ENCODE measurements at regions not wholly inside any gene's neighbourhood (a gene's known extent, or its start where the extent isn't known, plus 50 kb on each side); places are given as distances from the start of the nearest gene placed in this dataset.
"Not testable (repeated sequence)": the region's sequence is repeated elsewhere in the genome, so short reads cannot be mapped to it uniquely, and the experiment has no call there.

GRCh38 chr7:131056007-131056406 is 271.7 kb upstream of the MKLN1 start:
- no peak for TF ChIP-seq ZFX (IDR thresholded peaks at IDR 0.05; ENCODE audit: borderline replicate concordance)
- no peak for TF ChIP-seq CTCF (IDR thresholded peaks at IDR 0.05)
- H3K27ac ChIP-seq, result no peak overlapping the region

- no peak overlapping the region for H3K27ac ChIP-seq
- TF ChIP-seq ZFX (IDR thresholded peaks at IDR 0.05; ENCODE audit: borderline replicate concordance), result no peak
- no peak for TF ChIP-seq CTCF (IDR thresholded peaks at IDR 0.05)
Observed at GRCh38 chr7:131057015-131057793, 270.5 kb upstream of the MKLN1 start.

GRCh38 chr7:131057794-131058070 is 269.9 kb upstream of the MKLN1 start:
- TF ChIP-seq CTCF (IDR thresholded peaks at IDR 0.05), result no peak
- TF ChIP-seq ZFX (IDR thresholded peaks at IDR 0.05; ENCODE audit: borderline replicate concordance), result no peak
- no peak overlapping the region for H3K27ac ChIP-seq

GRCh38 chr7:131058561-131059288 is 269.0 kb upstream of the MKLN1 start:
- not testable (repeated sequence) for H3K27ac ChIP-seq

GRCh38 chr7:131059401-131059800 is 268.3 kb upstream of the MKLN1 start:
- H3K27ac ChIP-seq, result not testable (repeated sequence)

GRCh38 chr7:131061158-131061557 is 266.5 kb upstream of the MKLN1 start:
- no peak overlapping the region for H3K27ac ChIP-seq
- TF ChIP-seq CTCF (IDR thresholded peaks at IDR 0.05) (no peak), ZFX (IDR thresholded peaks at IDR 0.05; ENCODE audit: borderline replicate concordance) (no peak)

GRCh38 chr7:131061818-131062217 is 265.9 kb upstream of the MKLN1 start:
- H3K27ac ChIP-seq, result no peak overlapping the region
- TF ChIP-seq CTCF (IDR thresholded peaks at IDR 0.05) (no peak), ZFX (IDR thresholded peaks at IDR 0.05; ENCODE audit: borderline replicate concordance) (no peak)

GRCh38 chr7:131066635-131067034 is 261.0 kb upstream of the MKLN1 start:
- no peak overlapping the region for H3K27ac ChIP-seq
- no peak for TF ChIP-seq ZFX (IDR thresholded peaks at IDR 0.05; ENCODE audit: borderline replicate concordance)

GRCh38 chr7:131067220-131067619 is 260.5 kb upstream of the MKLN1 start:
- TF ChIP-seq ZFX (IDR thresholded peaks at IDR 0.05; ENCODE audit: borderline replicate concordance) (no peak), CTCF (IDR thresholded peaks at IDR 0.05) (no peak)
- H3K27ac ChIP-seq, result no peak overlapping the region

All from 22Rv1 (cell line).